HepG2 (cell line): ENCODE measurements at regions not wholly inside any gene's neighbourhood (a gene's known extent, or its start where the extent isn't known, plus 50 kb on each side); places are given as distances from the start of the nearest gene placed in this dataset.

Experiments
- ATF1 ChIP-seq: IDR thresholded peaks from 2 replicates; pipeline ENCODE4 v1.6.1; 2016; ENCODE audit warnings: mild to moderate bottlenecking, control low read depth
- CBX5 ChIP-seq: sonication (generic); formaldehyde crosslinking; IDR thresholded peaks from 2 replicates; pipeline ENCODE4 v1.4.0; 2020; ENCODE audit warnings: missing genetic modification reagents, borderline replicate concordance
- CTCF ChIP-seq: sonication (generic); formaldehyde crosslinking; IDR thresholded peaks from 2 replicates; pipeline ENCODE4 v1.5.0; 2020; ENCODE audit warnings: mild to moderate bottlenecking, missing genetic modification reagents, moderate library complexity
- FOXP1 ChIP-seq, 2 experiments: fragments of 450-650 bp in 1 of 2; IDR thresholded peaks; 2 replicates each; pipeline ENCODE4 v1.6.1; 2017 to 2018; ENCODE audit warnings: antibody characterized with exemption in 1 of 2
- HNRNPK ChIP-seq: fragments of 200-400 bp; formaldehyde crosslinking; IDR thresholded peaks from 2 replicates; pipeline ENCODE4 v1.6.1; 2018; ENCODE audit warnings: low read length, low read depth, moderate library complexity, mild to moderate bottlenecking; ENCODE audit not compliant: poor library complexity, severe bottlenecking
- MYPOP ChIP-seq: sonication (generic); formaldehyde crosslinking; IDR thresholded peaks from 2 replicates; pipeline ENCODE4 v1.8.1; 2023; ENCODE audit warnings: mild to moderate bottlenecking, moderate library complexity, missing genetic modification reagents
- NFE2 ChIP-seq: sonication (generic); formaldehyde crosslinking; IDR thresholded peaks from 2 replicates; pipeline ENCODE4 v1.4.0; 2020; ENCODE audit warnings: missing genetic modification reagents
- RELA ChIP-seq: sonication (generic); formaldehyde crosslinking; IDR thresholded peaks from 2 replicates; pipeline ENCODE4 v1.4.0; 2020; ENCODE audit warnings: missing genetic modification reagents
- REPIN1 ChIP-seq: sonication (generic); formaldehyde crosslinking; IDR thresholded peaks from 2 replicates; pipeline ENCODE4 v1.8.0; 2022; ENCODE audit warnings: missing genetic modification reagents, low read depth, mild to moderate bottlenecking, borderline replicate concordance
- SETDB1 ChIP-seq: sonication (generic); formaldehyde crosslinking; IDR thresholded peaks from 2 replicates; pipeline ENCODE4 v1.5.1; 2020; ENCODE audit warnings: missing genetic modification reagents, mild to moderate bottlenecking, borderline replicate concordance
- ZNF704 ChIP-seq: sonication (generic); formaldehyde crosslinking; IDR thresholded peaks from 2 replicates; pipeline ENCODE4 v1.8.1; 2023; ENCODE audit warnings: mild to moderate bottlenecking, inconsistent platforms, moderate library complexity, missing genetic modification reagents, borderline replicate concordance
- ZNF776 ChIP-seq: sonication (generic); formaldehyde crosslinking; IDR thresholded peaks from 2 replicates; pipeline ENCODE4 v1.4.0; 2020; ENCODE audit warnings: mild to moderate bottlenecking, missing genetic modification reagents
- ZSCAN5A ChIP-seq: sonication (generic); formaldehyde crosslinking; IDR thresholded peaks from 2 replicates; pipeline ENCODE4 v1.8.0; 2022; ENCODE audit warnings: mild to moderate bottlenecking, missing genetic modification reagents, borderline replicate concordance

- TF ChIP-seq REPIN1 (CRISPR knock-in tag): no peak
- TF ChIP-seq ZNF776 (CRISPR knock-in tag): no peak
- no peak for TF ChIP-seq MYPOP (CRISPR knock-in tag)
- TF ChIP-seq CTCF: no peak
- TF ChIP-seq NFE2 (CRISPR knock-in tag): no peak
- TF ChIP-seq HNRNPK: no peak
- no peak for TF ChIP-seq FOXP1 (IDR thresholded peaks at IDR 0.05)
- TF ChIP-seq FOXP1 (CRISPR knock-in tag; IDR thresholded peaks at IDR 0.05): no peak
- TF ChIP-seq RELA (CRISPR knock-in tag): no peak
- TF ChIP-seq ZSCAN5A (CRISPR knock-in tag): no peak
- TF ChIP-seq ZNF704 (CRISPR knock-in tag): no peak
- no peak for TF ChIP-seq CBX5 (CRISPR knock-in tag)
- no peak for TF ChIP-seq ATF1 (CRISPR knock-in tag)
- TF ChIP-seq SETDB1 (CRISPR knock-in tag): no peak
Measured at GRCh38 chr13:109695402-109696190, 90.8 kb downstream of the IRS2 start.
